PC-3 (cell line): ENCODE measurements at regions not wholly inside any gene's neighbourhood (a gene's known extent, or its start where the extent isn't known, plus 50 kb on each side); places are given as distances from the start of the nearest gene placed in this dataset.

Experiments
- ATAC-seq: fragments of 200-7000 bp; cut with Tn5 transposase; 2 replicates; pipeline ENCODE4 v1.9.1; 2020; ENCODE audit warnings: mild to moderate bottlenecking, moderate library complexity
- BruUV-seq: library from RNA; stranded (reverse); fragments of 400-500 nt; replicated peaks from 2 replicates; lab custom pipeline; 2021; lab: Mats Ljungman, UMichigan
- CTCF ChIA-PET: fragments of 300-600 bp; sonication (Branson Sonifier 250); formaldehyde crosslinking; loops from one replicate; lab custom pipeline; 2022; ENCODE audit warnings: antibody characterized with exemption; lab: Charles Lee
- POLR2A ChIA-PET: fragments of 300-600 bp; sonication (Branson Sonifier 250); formaldehyde crosslinking; loops from one replicate; lab custom pipeline; 2022; ENCODE audit warnings: antibody characterized with exemption; ENCODE audit not compliant: unreplicated experiment; lab: Charles Lee
- DNase-seq: peaks from one replicate; pipeline ENCODE4 v3.0.0-alpha.2; 2015
- H2AFZ ChIP-seq: fragments of 300-600 bp; sonication (generic); 2 replicates; pipeline ENCODE4 v1.6.0; 2016; ENCODE audit warnings: antibody characterized with exemption, low read length
- H3F3A ChIP-seq: fragments of 300-600 bp; sonication (generic); one replicate; pipeline ENCODE4 v1.6.0; 2017; ENCODE audit warnings: antibody characterized with exemption, low read length, control low read depth, mild to moderate bottlenecking; ENCODE audit not compliant: unreplicated experiment
- H3K27ac ChIP-seq: fragments of 300-600 bp; sonication (generic); 2 replicates; pipeline ENCODE4 v1.5.1; 2016; ENCODE audit warnings: mild to moderate bottlenecking, low read length
- H3K27me3 ChIP-seq: fragments of 300-600 bp; sonication (generic); 2 replicates; pipeline ENCODE4 v1.6.1; 2016; ENCODE audit warnings: low read length, mixed read lengths
- H3K36me3 ChIP-seq: fragments of 300-600 bp; sonication (generic); 2 replicates; pipeline ENCODE4 v1.6.1; 2016; ENCODE audit warnings: low read depth, mixed run types, low read length, mixed read lengths
- H3K4me1 ChIP-seq: fragments of 300-600 bp; sonication (generic); 2 replicates; pipeline ENCODE4 v1.5.1; 2016; ENCODE audit warnings: low read length; ENCODE audit not compliant: insufficient read depth
- H3K4me2 ChIP-seq: fragments of 300-600 bp; sonication (generic); 2 replicates; pipeline ENCODE4 v1.6.0; 2016; ENCODE audit warnings: low read length
- H3K4me3 ChIP-seq: fragments of 300-600 bp; sonication (generic); 2 replicates; pipeline ENCODE4 v1.5.1; 2016; ENCODE audit warnings: mild to moderate bottlenecking, low read length, mixed read lengths
- H3K79me2 ChIP-seq: fragments of 300-600 bp; sonication (generic); 2 replicates; pipeline ENCODE4 v1.6.1; 2017; ENCODE audit warnings: low read length, mixed read lengths
- H3K9ac ChIP-seq: fragments of 300-600 bp; sonication (generic); 2 replicates; pipeline ENCODE4 v1.6.0; 2016; ENCODE audit warnings: mild to moderate bottlenecking, low read length
- H3K9me2 ChIP-seq: fragments of 300-600 bp; sonication (generic); replicated peaks from 2 replicates; pipeline ENCODE4 v1.6.1; 2016; ENCODE audit warnings: mixed run types, low read length, mixed read lengths
- H3K9me3 ChIP-seq: fragments of 300-600 bp; sonication (generic); 2 replicates; pipeline ENCODE4 v1.6.1; 2016; ENCODE audit warnings: low read length, mixed read lengths
- H4K20me1 ChIP-seq: fragments of 300-600 bp; sonication (generic); 2 replicates; pipeline ENCODE4 v1.6.1; 2016; ENCODE audit warnings: low read length, mixed read lengths
- EZH2 ChIP-seq: fragments of 300-600 bp; sonication (generic); IDR thresholded peaks from one replicate; pipeline ENCODE4 v1.6.1; 2017; ENCODE audit warnings: antibody characterized with exemption, mild to moderate bottlenecking, low read length; ENCODE audit not compliant: unreplicated experiment
- EZH2phosphoT487 ChIP-seq: fragments of 300-600 bp; sonication (generic); IDR thresholded peaks from 2 replicates; pipeline ENCODE4 v1.6.1; 2018; ENCODE audit warnings: mild to moderate bottlenecking, antibody characterized with exemption, low read length, borderline replicate concordance
- intact Hi-C: fragments of 100-400 bp; cut with micrococcal nuclease; formaldehyde crosslinking; loops from 2 replicates; pipeline ENCODE4 v1.9.0; 2023
- TF ChIP-seq, protein P1 (sequence below): fragments of 300-600 bp; sonication (generic); conservative IDR thresholded peaks from 2 replicates; pipeline ENCODE4 v1.5.1; 2017; ENCODE audit warnings: antibody characterized with exemption, low read depth, mild to moderate bottlenecking, low read length

DNA sequence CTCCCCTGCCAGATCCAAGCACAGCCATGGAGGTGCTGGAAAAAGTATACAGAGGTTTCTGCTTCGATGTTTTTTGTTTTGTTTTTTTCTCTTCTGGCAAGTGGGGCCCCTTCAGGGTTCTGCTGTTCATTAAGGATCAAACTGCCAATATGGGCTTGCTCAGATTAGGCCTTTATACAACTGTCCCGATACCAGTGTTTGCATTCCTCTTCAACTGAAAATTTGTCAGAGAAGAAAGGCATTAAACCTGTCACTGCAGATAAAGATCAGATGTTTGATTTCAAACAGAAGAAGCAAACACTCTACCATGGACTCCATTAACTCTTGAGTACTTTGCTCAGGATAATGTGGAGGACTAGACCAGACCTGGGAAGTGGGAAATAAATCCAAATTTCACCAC lies 396.0 kb upstream of the SMIM21 start:
- Histone ChIP-seq H3K27ac (no peak overlapping the region), H3K27me3 (peaks cover 6% of the 10 kb centered on the region; the same call in 1 of the 2 replicates), H2AFZ (no peak overlapping the region), H3K9ac (no peak overlapping the region), H3F3A (no peaks in the 10 kb centered on the region), H3K4me1 (no peaks in the 10 kb centered on the region), H3K79me2 (no peaks in the 10 kb centered on the region), H4K20me1 (no peaks in the 10 kb centered on the region), H3K4me2 (no peak overlapping the region), H3K9me3 (no peaks in the 10 kb centered on the region), H3K9me2 (no peaks in the 10 kb centered on the region), H3K36me3 (no peaks in the 10 kb centered on the region), H3K4me3 (no peak overlapping the region)
- BruUV-seq, result no TSS peak
- ATAC-seq (no peak), DNase-seq (no peak)
- intact Hi-C loops, result no loop called here
- TF ChIP-seq, protein P1, sequence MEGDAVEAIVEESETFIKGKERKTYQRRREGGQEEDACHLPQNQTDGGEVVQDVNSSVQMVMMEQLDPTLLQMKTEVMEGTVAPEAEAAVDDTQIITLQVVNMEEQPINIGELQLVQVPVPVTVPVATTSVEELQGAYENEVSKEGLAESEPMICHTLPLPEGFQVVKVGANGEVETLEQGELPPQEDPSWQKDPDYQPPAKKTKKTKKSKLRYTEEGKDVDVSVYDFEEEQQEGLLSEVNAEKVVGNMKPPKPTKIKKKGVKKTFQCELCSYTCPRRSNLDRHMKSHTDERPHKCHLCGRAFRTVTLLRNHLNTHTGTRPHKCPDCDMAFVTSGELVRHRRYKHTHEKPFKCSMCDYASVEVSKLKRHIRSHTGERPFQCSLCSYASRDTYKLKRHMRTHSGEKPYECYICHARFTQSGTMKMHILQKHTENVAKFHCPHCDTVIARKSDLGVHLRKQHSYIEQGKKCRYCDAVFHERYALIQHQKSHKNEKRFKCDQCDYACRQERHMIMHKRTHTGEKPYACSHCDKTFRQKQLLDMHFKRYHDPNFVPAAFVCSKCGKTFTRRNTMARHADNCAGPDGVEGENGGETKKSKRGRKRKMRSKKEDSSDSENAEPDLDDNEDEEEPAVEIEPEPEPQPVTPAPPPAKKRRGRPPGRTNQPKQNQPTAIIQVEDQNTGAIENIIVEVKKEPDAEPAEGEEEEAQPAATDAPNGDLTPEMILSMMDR, result no peak
- TF ChIP-seq EZH2 (no peak), EZH2phosphoT487 (no peak)
- POLR2A ChIA-PET, result no interaction called here
- CTCF ChIA-PET, result no interaction called here

DNA sequence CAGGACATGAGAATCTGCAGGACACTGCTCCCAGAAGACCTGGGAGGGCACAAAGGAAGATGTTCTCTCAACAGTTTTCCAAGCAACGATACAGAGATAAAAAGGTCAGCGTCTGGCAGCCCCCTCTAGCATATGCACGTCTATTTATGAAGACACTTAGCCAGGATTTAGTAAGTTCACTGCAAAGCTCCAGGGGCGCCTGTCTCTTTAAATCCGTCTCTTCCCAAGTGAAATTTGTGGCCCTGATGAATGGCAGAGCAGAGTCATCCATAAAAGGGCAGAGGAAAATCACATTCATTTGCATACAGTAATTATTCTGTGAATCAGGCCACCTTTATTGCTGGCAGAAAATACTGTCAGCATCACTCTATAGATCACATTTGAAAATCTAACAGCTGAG lies 390.9 kb upstream of the SMIM21 start:
- Histone ChIP-seq H3K4me1 (no peaks in the 10 kb centered on the region), H3K9me2 (no peaks in the 10 kb centered on the region), H3K9me3 (no peaks in the 10 kb centered on the region), H3K4me2 (no peak overlapping the region), H3K79me2 (no peaks in the 10 kb centered on the region), H3K27me3 (no peaks in the 10 kb centered on the region), H3K36me3 (no peaks in the 10 kb centered on the region), H2AFZ (no peak overlapping the region), H4K20me1 (no peaks in the 10 kb centered on the region), H3K4me3 (no peak overlapping the region), H3K27ac (no peak overlapping the region), H3K9ac (no peak overlapping the region), H3F3A (no peaks in the 10 kb centered on the region)
- intact Hi-C loops, result no loop called here
- DNase-seq, result no peak
- ATAC-seq, result no peak
- TF ChIP-seq EZH2 (no peak), EZH2phosphoT487 (no peak)
- TF ChIP-seq, protein P1, result no peak
- ChIA-PET CTCF (no interaction called here), POLR2A (no interaction called here)
- BruUV-seq, result no TSS peak

DNA sequence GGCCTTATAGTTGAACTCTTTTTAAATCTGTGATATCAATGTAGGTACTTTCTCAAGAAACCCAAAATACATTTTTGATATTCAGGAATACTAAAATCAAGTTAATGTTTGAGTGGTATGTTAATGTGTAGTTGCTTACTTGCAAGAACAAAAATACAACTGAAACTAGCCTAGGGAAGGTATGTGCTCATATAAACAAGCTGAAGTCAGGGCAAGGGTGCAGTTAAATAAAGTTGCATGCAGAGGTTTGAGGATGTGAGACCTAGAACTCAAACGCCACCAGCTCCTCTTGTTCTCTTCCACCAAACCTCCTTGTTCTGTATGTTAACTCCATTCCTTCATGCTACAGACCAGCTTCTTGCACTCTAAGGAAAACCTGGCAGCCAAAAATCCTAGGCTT lies 388.3 kb upstream of the SMIM21 start:
- no peak overlapping the region for H2AFZ ChIP-seq
- H3K79me2 ChIP-seq, result no peaks in the 10 kb centered on the region
- ATAC-seq, result no peak
- H3K4me1 ChIP-seq, result no peaks in the 10 kb centered on the region
- ChIA-PET CTCF (no interaction called here), POLR2A (no interaction called here)
- no peak overlapping the region for H3K4me2 ChIP-seq
- H3K27me3 ChIP-seq, result peaks cover 20% of the 10 kb centered on the region; the same call in 1 of the 2 replicates
- no peaks in the 10 kb centered on the region for H3F3A ChIP-seq
- TF ChIP-seq, protein P1, result no peak
- no peak for TF ChIP-seq EZH2phosphoT487
- no peak for TF ChIP-seq EZH2
- BruUV-seq, result no TSS peak
- no peaks in the 10 kb centered on the region for H3K9me3 ChIP-seq
- H4K20me1 ChIP-seq, result no peaks in the 10 kb centered on the region
- DNase-seq, result no peak
- H3K9me2 ChIP-seq, result no peaks in the 10 kb centered on the region
- no peak overlapping the region for H3K9ac ChIP-seq
- intact Hi-C loops, result no loop called here
- H3K27ac ChIP-seq, result no peak overlapping the region
- H3K36me3 ChIP-seq, result no peaks in the 10 kb centered on the region
- H3K4me3 ChIP-seq, result no peak overlapping the region
